C4-2B (cell line): ENCODE measurements at regions not wholly inside any gene's neighbourhood (a gene's known extent, or its start where the extent isn't known, plus 50 kb on each side); places are given as distances from the start of the nearest gene placed in this dataset.

Experiments
- ZFX ChIP-seq: fragments of 450-650 bp; IDR thresholded peaks from 2 replicates; pipeline ENCODE4 v1.6.1; 2017
- TF ChIP-seq, protein P1 (sequence below): fragments of 450-650 bp; conservative IDR thresholded peaks from 2 replicates; pipeline ENCODE4 v1.5.1; 2017; ENCODE audit warnings: mild to moderate bottlenecking

DNA sequence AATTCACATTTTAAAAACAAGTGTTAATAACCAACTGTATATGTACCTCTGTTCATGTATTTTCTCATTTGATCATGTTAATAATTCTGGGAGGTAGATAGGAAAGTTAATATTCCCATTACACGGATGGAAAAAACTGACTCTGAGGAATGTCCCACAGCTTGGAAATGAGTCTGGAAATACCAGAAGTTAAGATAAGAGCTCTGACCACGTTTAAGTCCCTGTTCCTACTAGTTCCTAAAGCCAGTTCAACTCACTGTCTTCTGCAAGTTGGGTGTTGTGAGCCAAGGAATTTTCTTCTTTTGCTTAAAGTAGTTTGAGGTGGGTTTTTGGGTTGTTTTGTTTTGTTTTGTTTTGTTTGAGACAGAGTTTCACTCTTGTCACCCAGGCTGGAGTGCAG lies 104.5 kb downstream of the TMEM30B start:
- TF ChIP-seq, protein P1, sequence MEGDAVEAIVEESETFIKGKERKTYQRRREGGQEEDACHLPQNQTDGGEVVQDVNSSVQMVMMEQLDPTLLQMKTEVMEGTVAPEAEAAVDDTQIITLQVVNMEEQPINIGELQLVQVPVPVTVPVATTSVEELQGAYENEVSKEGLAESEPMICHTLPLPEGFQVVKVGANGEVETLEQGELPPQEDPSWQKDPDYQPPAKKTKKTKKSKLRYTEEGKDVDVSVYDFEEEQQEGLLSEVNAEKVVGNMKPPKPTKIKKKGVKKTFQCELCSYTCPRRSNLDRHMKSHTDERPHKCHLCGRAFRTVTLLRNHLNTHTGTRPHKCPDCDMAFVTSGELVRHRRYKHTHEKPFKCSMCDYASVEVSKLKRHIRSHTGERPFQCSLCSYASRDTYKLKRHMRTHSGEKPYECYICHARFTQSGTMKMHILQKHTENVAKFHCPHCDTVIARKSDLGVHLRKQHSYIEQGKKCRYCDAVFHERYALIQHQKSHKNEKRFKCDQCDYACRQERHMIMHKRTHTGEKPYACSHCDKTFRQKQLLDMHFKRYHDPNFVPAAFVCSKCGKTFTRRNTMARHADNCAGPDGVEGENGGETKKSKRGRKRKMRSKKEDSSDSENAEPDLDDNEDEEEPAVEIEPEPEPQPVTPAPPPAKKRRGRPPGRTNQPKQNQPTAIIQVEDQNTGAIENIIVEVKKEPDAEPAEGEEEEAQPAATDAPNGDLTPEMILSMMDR, result no peak
- no peak for TF ChIP-seq ZFX
